Epidermal melanocyte (primary cell): ENCODE measurements at regions not wholly inside any gene's neighbourhood (a gene's known extent, or its start where the extent isn't known, plus 50 kb on each side); places are given as distances from the start of the nearest gene placed in this dataset.

Experiments
- DNase-seq: peaks from one replicate; pipeline ENCODE4 v3.0.0; 2011; ENCODE audit warnings: low spot score; ENCODE audit not compliant: insufficient read length

- DNase-seq, result no peak
These were observed 388.3 kb upstream of the CELF4 start for GRCh38 chr18:37953876-37954275.

- DNase-seq, result no peak
These were observed 382.9 kb upstream of the CELF4 start for GRCh38 chr18:37948471-37948870.

- DNase-seq, result no peak
These were observed 380.7 kb upstream of the CELF4 start for GRCh38 chr18:37946324-37946723.

GRCh38 chr18:37944700-37945270 lies 379.2 kb upstream of the CELF4 start:
- DNase-seq, result no peak

GRCh38 chr18:37937287-37937686 lies 371.7 kb upstream of the CELF4 start:
- DNase-seq, result no peak

GRCh38 chr18:37935086-37935485 lies 369.5 kb upstream of the CELF4 start:
- no peak for DNase-seq

- DNase-seq, result no peak
These were observed 365.0 kb upstream of the CELF4 start for GRCh38 chr18:37930640-37931039.

- no peak for DNase-seq
These were observed 356.6 kb upstream of the CELF4 start for GRCh38 chr18:37922162-37922561.

GRCh38 chr18:37920865-37921264 lies 355.3 kb upstream of the CELF4 start:
- no peak for DNase-seq

GRCh38 chr18:37913051-37913450 lies 347.5 kb upstream of the CELF4 start:
- no peak for DNase-seq

- DNase-seq, result no peak
These were observed 336.7 kb upstream of the CELF4 start for GRCh38 chr18:37902344-37902743.

- DNase-seq, result no peak
These were observed 334.7 kb upstream of the CELF4 start for GRCh38 chr18:37900326-37900725.

- no peak for DNase-seq
These were observed 324.4 kb upstream of the CELF4 start for GRCh38 chr18:37889963-37890362.

GRCh38 chr18:37874721-37875120 lies 309.1 kb upstream of the CELF4 start:
- no peak for DNase-seq

- no peak for DNase-seq
These were observed 307.8 kb upstream of the CELF4 start for GRCh38 chr18:37873416-37873815.

GRCh38 chr18:37872562-37872961 lies 307.0 kb upstream of the CELF4 start:
- no peak for DNase-seq

- no peak for DNase-seq
These were observed 306.0 kb upstream of the CELF4 start for GRCh38 chr18:37871561-37871960.

GRCh38 chr18:37869051-37869450 lies 303.5 kb upstream of the CELF4 start:
- DNase-seq, result no peak

GRCh38 chr18:37864122-37864521 lies 298.5 kb upstream of the CELF4 start:
- no peak for DNase-seq

- DNase-seq, result no peak
These were observed 296.4 kb upstream of the CELF4 start for GRCh38 chr18:37861981-37862380.

- DNase-seq, result no peak
These were observed 288.8 kb upstream of the CELF4 start for GRCh38 chr18:37854396-37854795.

- DNase-seq, result no peak
These were observed 288.1 kb upstream of the CELF4 start for GRCh38 chr18:37853706-37854105.

- no peak for DNase-seq
These were observed 286.9 kb upstream of the CELF4 start for GRCh38 chr18:37852464-37852863.

- no peak for DNase-seq
These were observed 281.9 kb upstream of the CELF4 start for GRCh38 chr18:37847544-37847943.
